ENCODE measurements at regions not wholly inside any gene's neighbourhood (a gene's known extent, or its start where the extent isn't known, plus 50 kb on each side); places are given as distances from the start of the nearest gene placed in this dataset.

DNA sequence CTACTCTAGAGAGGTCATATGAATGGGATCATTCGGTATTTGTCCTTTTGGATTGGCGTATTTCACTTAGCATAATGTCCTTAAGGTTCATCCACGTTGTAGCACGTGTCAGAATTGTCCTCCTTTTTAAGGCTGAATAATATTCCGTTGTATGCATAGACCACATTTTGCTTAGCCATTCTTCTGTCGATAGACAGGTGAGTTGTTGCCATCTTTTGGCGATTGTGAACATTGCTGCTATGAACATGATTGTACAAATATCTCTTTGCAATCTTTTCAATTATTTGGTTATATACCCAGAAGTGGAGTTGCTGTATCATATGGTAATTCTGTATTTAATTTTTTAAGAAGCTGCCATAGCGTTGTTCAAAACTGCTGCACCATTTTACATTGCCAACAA is 52.4 kb upstream of the GOLGA8J start:
- TF ChIP-seq, protein P1, sequence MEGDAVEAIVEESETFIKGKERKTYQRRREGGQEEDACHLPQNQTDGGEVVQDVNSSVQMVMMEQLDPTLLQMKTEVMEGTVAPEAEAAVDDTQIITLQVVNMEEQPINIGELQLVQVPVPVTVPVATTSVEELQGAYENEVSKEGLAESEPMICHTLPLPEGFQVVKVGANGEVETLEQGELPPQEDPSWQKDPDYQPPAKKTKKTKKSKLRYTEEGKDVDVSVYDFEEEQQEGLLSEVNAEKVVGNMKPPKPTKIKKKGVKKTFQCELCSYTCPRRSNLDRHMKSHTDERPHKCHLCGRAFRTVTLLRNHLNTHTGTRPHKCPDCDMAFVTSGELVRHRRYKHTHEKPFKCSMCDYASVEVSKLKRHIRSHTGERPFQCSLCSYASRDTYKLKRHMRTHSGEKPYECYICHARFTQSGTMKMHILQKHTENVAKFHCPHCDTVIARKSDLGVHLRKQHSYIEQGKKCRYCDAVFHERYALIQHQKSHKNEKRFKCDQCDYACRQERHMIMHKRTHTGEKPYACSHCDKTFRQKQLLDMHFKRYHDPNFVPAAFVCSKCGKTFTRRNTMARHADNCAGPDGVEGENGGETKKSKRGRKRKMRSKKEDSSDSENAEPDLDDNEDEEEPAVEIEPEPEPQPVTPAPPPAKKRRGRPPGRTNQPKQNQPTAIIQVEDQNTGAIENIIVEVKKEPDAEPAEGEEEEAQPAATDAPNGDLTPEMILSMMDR (IDR thresholded peaks at IDR 0.05; ENCODE audit: low read depth, low read length) = no peak
- no peak overlapping the region for H3K4me3 ChIP-seq (replicated peaks in 1 of 2; ENCODE audit: low read depth in 2 of 2, low read length in 2 of 2)
- peak in 1 of 2 donors; percentile 24 for DNase-seq (ENCODE audit: low read depth in 2 of 2)

DNA sequence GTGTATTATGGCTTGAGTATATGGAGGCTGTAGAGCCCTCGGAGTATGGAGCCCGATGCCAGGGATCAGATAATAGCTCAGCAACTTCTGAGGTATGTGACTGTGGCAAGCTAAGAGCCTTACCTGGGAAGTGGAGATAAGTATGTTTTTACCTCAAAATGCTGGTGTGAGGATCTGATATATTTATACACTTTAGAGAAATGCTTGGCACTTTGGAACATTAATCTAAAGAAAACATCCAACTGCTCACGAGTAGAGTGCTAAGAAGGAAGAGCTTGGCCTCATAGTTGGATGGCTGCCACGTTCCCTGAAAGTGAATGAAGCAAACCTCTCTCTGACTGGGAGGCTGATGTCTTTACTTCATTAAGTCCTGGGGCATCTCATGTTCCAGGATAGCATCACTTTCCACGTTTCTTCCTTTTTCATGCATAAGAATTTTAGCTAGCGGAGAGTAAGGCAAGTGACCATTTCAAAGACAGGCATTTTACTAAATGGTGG is 58.9 kb upstream of the GOLGA8J start:
- H3K4me3 ChIP-seq (replicated peaks in 1 of 2; ENCODE audit: low read depth in 2 of 2, low read length in 2 of 2) = no peak overlapping the region
- DNase-seq (ENCODE audit: low read depth in 2 of 2) = peak; percentile 51 to 78

DNA sequence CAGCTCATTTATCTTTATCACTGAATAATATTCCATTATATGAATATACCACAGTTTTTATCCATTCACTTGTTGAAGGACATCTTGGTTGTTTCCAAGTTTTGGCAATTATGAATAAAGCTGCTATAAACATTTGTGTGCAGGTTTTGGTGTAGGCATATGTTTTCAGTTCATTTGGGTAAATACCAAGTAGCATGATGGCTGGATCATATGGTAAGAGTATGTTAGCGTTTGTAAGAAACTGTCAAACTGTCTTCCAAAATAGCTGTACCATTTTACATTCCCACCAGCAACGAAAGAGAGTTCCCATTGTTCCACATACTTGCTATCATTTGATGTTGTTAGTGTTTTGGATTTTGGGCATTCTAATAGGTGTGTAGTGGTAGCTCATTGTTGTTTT is 72.0 kb upstream of the GOLGA8J start:
- no peak overlapping the region for H3K4me3 ChIP-seq (replicated peaks in 1 of 2; ENCODE audit: low read depth in 2 of 2, low read length in 2 of 2)
- DNase-seq (ENCODE audit: low read depth in 2 of 2) = no peak
- TF ChIP-seq, protein P1 (IDR thresholded peaks at IDR 0.05; ENCODE audit: low read depth, low read length) = no peak

More for the DNA sequence above, 58.9 kb upstream of the GOLGA8J start:
- TF ChIP-seq, protein P1 (IDR thresholded peaks at IDR 0.05; ENCODE audit: low read depth, low read length) = no peak

DNA sequence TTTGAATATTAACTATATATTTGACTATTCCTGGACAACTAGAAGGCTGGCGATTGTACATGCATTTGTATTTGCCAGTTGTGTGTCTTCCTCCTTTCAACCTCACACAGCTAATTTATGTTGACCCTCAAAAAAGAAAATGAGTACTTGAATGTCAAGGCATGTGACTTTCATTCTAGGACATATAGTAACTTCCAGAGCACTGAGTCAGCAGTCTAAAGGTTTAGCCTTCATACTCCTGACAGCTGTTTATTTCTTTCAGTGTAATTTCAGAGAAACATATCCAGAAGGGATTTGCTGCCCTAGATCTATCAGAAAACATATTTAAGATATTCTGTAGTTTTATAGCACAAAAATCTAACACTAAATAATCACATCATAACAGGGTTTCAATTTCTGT is 74.6 kb upstream of the GOLGA8J start:
- no peak overlapping the region for H3K4me3 ChIP-seq (replicated peaks in 1 of 2; ENCODE audit: low read depth in 2 of 2, low read length in 2 of 2)
- TF ChIP-seq, protein P1 (IDR thresholded peaks at IDR 0.05; ENCODE audit: low read depth, low read length) = no peak
- no peak for DNase-seq (ENCODE audit: low read depth in 2 of 2)

DNA sequence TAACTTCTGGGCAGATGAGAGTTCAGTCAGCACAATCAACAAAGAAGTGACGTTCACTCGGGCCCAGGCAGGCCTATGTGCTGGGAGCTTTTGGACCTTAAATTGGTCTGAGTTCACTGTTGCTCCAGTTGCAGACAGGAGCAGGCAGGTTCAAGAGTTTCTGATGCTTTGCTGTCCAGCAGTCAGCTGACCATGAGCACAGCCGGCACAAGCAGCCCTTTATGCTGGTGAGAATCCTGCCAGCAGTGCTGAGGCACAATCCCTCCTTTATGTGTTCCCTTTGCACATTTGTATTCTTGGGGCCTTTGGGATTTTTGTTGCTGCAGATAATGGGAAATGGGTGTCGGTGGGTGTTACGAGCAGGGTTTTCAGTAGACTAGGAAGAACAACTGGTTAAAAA is 81.2 kb upstream of the GOLGA8J start:
- no peak overlapping the region for H3K4me3 ChIP-seq (replicated peaks in 1 of 2; ENCODE audit: low read depth in 2 of 2, low read length in 2 of 2)
- TF ChIP-seq, protein P1 (IDR thresholded peaks at IDR 0.05; ENCODE audit: low read depth, low read length) = no peak
- DNase-seq (ENCODE audit: low read depth in 2 of 2) = no peak

DNA sequence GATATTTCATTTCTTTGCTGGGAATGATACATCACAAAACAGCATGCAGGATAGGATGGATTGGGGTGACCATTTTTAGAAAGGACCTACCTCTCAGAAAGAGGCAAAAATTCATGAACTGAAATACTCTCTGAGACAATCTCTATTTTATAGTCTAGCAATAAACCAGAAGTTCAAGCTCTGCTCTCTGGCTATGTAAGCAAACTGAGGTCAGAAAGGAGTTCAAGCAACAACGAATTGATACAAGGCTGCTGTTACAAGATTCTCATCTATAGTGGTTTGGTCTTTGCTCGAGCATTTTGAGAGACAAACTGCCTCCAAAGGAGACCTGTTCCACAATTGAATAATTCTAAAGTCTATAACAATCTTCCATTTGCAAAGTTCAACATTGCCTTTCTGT is 84.7 kb upstream of the GOLGA8J start:
- no peak for DNase-seq (ENCODE audit: low read depth in 2 of 2)
- TF ChIP-seq, protein P1 (IDR thresholded peaks at IDR 0.05; ENCODE audit: low read depth, low read length) = no peak
- H3K4me3 ChIP-seq (replicated peaks in 1 of 2; ENCODE audit: low read depth in 2 of 2, low read length in 2 of 2) = no peak overlapping the region

DNA sequence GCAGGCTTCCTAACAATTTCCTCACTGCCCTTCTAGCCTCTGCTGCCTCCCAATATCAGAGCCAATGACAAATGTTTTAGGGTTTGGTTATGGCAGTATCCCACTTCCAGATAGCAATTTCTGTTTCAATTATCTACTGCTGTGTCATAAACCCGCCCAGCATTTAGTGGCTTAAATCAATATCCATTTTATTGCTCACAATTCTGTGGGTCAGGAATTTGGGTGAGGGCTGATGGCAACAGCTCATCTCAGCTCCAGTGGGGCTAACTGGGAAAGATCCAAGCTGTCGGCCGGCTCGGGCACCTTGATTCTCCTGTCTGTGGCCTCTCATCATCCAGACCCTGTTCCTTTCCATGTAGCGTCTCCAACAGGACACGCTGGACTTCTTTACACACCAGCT is 85.3 kb upstream of the GOLGA8J start:
- H3K4me3 ChIP-seq (replicated peaks in 1 of 2; ENCODE audit: low read depth in 2 of 2, low read length in 2 of 2) = no peak overlapping the region
- DNase-seq (ENCODE audit: low read depth in 2 of 2) = no peak
- TF ChIP-seq, protein P1 (IDR thresholded peaks at IDR 0.05; ENCODE audit: low read depth, low read length) = no peak

All from cardiac fibroblast (primary cell).